Brain microvascular endothelial cell (primary cell): ENCODE measurements at regions not wholly inside any gene's neighbourhood (a gene's known extent, or its start where the extent isn't known, plus 50 kb on each side); places are given as distances from the start of the nearest gene placed in this dataset.
A peak's percentile ranks its signal among the peaks of the same experiment; 100 is the strongest.

Source experiments
- DNase-seq: peaks from one replicate; pipeline ENCODE4 v3.0.0-alpha.2; 2020
- H3K27ac ChIP-seq: fragments of 250-450 bp; sonication (Bioruptor Pico); 2 replicates; pipeline ENCODE4 v1.5.1; 2020; ENCODE audit warnings: mild to moderate bottlenecking, moderate library complexity
- H3K27me3 ChIP-seq: fragments of 250-450 bp; sonication (Bioruptor Pico); replicated peaks from 2 replicates; pipeline ENCODE4 v1.5.1; 2020; ENCODE audit warnings: mild to moderate bottlenecking
- H3K36me3 ChIP-seq: fragments of 250-450 bp; sonication (Bioruptor Pico); replicated peaks from 2 replicates; pipeline ENCODE4 v1.5.1; 2020; ENCODE audit warnings: mild to moderate bottlenecking
- H3K4me3 ChIP-seq: 2 replicates; pipeline ENCODE4 v1.5.1; 2011; ENCODE audit warnings: low read depth, mild to moderate bottlenecking, control low read depth, low read length, moderate library complexity
- in situ Hi-C: cut with HindIII; loops from 2 replicates; pipeline ENCODE4 v1.10.0; 2017; ENCODE audit warnings: low sequenced_read_pairs, low pct_ligation_motif_present
- TF ChIP-seq, protein P1 (sequence below): IDR thresholded peaks from 2 replicates; pipeline ENCODE4 v1.5.1; 2011; ENCODE audit warnings: low read depth, mild to moderate bottlenecking, moderate library complexity, low read length, control low read depth, inconsistent platforms; ENCODE audit errors: missing control alignments

DNA sequence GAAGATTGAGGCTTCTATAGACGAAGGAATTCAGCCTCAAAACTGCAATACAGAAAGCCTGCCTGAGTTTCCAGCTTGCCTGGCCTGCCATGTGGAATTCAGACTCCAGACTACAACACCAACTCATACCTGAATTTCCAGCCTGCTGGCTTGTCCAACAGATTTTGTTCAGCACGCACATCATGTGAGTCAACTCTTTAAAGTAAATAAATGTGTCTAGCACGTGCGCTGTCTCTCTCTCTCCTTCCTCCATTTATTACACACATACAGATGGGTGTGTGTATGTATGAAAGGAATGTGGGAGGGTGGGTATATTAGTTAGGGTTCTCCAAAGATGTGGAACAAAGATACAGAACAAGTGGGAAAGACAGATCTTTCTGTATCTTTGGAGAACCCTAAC lies 82.4 kb upstream of the TAS2R1 start:
- TF ChIP-seq, protein P1, sequence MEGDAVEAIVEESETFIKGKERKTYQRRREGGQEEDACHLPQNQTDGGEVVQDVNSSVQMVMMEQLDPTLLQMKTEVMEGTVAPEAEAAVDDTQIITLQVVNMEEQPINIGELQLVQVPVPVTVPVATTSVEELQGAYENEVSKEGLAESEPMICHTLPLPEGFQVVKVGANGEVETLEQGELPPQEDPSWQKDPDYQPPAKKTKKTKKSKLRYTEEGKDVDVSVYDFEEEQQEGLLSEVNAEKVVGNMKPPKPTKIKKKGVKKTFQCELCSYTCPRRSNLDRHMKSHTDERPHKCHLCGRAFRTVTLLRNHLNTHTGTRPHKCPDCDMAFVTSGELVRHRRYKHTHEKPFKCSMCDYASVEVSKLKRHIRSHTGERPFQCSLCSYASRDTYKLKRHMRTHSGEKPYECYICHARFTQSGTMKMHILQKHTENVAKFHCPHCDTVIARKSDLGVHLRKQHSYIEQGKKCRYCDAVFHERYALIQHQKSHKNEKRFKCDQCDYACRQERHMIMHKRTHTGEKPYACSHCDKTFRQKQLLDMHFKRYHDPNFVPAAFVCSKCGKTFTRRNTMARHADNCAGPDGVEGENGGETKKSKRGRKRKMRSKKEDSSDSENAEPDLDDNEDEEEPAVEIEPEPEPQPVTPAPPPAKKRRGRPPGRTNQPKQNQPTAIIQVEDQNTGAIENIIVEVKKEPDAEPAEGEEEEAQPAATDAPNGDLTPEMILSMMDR, result no peak
- H3K27ac ChIP-seq, result no peak overlapping the region
- in situ Hi-C loops, result no loop called here
- no peaks in the 10 kb centered on the region for H3K27me3 ChIP-seq
- DNase-seq, result peak; percentile 64
- H3K36me3 ChIP-seq, result no peaks in the 10 kb centered on the region
- H3K4me3 ChIP-seq, result no peak overlapping the region

DNA sequence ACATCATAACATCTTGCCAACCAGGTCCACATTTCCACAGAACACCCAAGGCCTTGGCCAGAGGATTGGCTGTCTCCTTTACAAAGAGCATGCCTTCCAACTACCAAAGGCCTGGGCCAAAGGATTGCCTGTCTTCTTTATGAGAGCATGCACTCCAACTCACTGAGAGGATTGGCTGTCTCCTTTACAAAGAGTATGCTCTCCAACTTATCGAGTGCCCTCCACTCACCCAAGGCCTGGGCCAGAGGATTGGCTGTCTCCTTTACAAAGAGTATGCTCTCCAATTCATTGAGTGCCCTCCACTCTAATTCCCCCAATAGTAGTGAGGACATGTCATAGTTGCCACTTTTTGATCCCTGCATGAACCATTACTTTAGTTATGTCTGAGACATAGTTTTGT lies 79.9 kb upstream of the TAS2R1 start:
- Histone ChIP-seq H3K27me3 (no peaks in the 10 kb centered on the region), H3K36me3 (no peaks in the 10 kb centered on the region), H3K4me3 (no peak overlapping the region), H3K27ac (no peak overlapping the region)
- in situ Hi-C loops, result no loop called here
- TF ChIP-seq, protein P1, result no peak
- DNase-seq, result no peak

DNA sequence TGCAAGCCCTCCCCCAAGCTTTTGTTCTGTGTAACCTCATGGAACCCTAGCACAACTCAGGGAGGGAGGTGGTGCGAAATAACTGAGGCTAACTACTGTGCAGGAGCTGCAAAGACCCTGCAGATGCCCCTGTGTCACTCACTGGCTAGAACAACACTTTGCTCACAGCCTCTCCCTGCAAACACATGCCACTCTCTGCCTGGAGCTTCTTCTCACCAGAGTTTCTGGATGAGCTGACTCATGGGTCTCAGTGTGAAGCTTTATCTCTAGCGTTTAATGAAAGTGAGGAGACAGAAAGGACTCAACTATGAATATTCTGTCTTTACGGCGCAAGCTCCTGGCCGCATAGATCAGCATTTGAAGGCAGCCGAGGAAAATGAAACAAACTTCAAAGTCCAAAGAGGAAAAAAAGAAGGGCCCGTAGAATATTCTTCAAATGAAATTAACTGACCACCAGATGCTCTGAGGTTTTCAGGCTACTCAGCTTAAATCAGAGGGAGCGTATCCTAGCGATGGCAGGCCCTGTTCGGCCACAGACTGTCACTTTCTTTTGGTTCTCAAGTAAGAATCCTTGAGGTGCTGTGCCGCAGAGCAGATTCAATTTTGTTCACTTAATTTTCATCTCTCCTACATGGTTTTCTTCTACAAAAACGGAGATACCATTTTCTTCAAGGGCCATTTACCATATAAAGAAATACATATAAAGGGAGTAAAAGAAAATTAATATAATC lies 77.7 kb upstream of the TAS2R1 start:
- TF ChIP-seq, protein P1, result no peak
- Histone ChIP-seq H3K27me3 (no peaks in the 10 kb centered on the region), H3K27ac (no peak overlapping the region), H3K4me3 (no peak overlapping the region), H3K36me3 (no peaks in the 10 kb centered on the region)
- in situ Hi-C loops, result no loop called here
- DNase-seq, result no peak

DNA sequence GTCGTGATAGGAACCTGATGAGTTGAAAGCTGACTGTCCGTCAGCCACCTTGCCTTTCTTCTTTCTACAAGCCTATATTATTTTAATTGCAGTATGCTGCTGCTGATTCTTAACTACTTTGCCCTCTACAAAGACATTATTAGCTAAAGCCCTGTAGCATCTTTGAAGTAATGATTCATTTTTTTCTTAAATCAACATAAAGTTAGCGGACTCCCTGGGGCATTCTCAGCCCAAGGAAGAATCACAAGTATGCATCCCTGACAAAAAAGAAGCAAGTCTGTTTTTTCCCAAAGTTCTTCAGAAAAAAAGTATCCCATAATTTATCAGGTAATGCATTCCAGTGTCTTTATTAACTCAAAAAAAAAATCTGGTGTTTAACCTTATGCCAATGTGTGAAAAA lies 69.5 kb upstream of the TAS2R1 start:
- H3K4me3 ChIP-seq, result no peak overlapping the region

DNA sequence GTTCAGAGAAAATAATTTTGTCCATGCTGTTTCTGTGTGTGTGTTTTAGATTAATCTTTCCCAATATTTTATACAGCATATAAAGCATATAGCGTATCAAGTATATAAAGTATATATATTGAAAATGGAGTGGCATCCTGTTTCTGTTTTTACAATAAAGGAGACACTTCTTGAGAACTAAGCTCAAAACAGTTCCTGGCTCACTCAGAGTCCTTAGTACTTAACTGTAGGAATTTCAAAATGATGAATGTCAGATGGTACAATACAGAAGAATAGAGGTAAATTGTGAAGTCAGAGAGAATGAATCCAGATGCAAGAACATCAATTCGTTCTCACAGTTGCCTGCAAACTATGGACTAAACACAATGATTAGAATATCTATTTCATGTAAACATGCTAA lies 68.7 kb upstream of the TAS2R1 start:
- in situ Hi-C loops, result no loop called here
- TF ChIP-seq, protein P1, result no peak
- H3K27me3 ChIP-seq, result no peaks in the 10 kb centered on the region
- no peak overlapping the region for H3K4me3 ChIP-seq
- no peaks in the 10 kb centered on the region for H3K36me3 ChIP-seq
- H3K27ac ChIP-seq, result peak overlapping the region; percentile 80
- no peak for DNase-seq

More for the DNA sequence above, 69.5 kb upstream of the TAS2R1 start:
- in situ Hi-C loops, result no loop called here
- H3K27me3 ChIP-seq, result no peaks in the 10 kb centered on the region
- no peaks in the 10 kb centered on the region for H3K36me3 ChIP-seq
- DNase-seq, result peak; percentile 22
- TF ChIP-seq, protein P1, result no peak
- peak overlapping the region; percentile 9 for H3K27ac ChIP-seq
